ENCODE measurements at regions not wholly inside any gene's neighbourhood (a gene's known extent, or its start where the extent isn't known, plus 50 kb on each side); places are given as distances from the start of the nearest gene placed in this dataset.

DNA sequence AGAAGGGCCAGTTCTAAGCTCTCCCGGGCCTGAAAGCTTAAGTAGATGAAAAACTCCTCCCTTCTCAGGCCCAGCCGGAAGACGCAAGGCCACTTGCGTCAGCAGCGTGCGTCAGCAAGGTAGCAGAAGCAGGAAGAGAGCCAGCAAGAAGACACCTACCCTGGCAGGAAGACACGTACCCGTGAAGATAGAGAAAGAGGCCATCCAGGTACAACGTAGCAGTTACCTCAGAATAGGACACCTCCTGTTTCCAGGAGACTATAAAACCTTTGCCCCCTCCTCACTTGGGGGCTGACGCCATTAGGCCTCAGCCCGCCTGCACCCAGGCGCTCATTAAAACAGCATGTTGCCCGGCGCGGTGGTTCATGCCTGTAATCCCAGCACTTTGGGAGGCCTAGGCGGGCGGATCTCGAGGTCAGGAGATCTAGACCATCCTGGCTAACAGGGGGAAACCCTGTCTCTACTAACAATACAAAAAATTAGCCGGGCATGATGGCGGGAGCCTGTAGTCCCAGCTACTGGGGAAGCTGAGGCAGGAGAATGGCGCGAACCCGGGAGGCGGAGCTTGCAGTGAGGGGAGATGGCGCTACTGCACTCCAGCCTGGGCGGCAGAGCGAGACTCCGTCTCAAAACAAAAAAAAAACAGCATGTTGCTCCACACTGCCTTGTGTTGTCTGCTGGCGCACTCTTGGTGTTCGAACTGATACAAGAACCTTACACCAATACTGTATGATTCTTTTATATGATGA lies 242.7 kb upstream of the NWD2 start:
- TF ChIP-seq, protein P1, sequence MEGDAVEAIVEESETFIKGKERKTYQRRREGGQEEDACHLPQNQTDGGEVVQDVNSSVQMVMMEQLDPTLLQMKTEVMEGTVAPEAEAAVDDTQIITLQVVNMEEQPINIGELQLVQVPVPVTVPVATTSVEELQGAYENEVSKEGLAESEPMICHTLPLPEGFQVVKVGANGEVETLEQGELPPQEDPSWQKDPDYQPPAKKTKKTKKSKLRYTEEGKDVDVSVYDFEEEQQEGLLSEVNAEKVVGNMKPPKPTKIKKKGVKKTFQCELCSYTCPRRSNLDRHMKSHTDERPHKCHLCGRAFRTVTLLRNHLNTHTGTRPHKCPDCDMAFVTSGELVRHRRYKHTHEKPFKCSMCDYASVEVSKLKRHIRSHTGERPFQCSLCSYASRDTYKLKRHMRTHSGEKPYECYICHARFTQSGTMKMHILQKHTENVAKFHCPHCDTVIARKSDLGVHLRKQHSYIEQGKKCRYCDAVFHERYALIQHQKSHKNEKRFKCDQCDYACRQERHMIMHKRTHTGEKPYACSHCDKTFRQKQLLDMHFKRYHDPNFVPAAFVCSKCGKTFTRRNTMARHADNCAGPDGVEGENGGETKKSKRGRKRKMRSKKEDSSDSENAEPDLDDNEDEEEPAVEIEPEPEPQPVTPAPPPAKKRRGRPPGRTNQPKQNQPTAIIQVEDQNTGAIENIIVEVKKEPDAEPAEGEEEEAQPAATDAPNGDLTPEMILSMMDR (IDR thresholded peaks at IDR 0.05; ENCODE audit: extremely low read depth, missing control alignments) = no peak
- DNase-seq (ENCODE audit: low spot score) = no peak

DNA sequence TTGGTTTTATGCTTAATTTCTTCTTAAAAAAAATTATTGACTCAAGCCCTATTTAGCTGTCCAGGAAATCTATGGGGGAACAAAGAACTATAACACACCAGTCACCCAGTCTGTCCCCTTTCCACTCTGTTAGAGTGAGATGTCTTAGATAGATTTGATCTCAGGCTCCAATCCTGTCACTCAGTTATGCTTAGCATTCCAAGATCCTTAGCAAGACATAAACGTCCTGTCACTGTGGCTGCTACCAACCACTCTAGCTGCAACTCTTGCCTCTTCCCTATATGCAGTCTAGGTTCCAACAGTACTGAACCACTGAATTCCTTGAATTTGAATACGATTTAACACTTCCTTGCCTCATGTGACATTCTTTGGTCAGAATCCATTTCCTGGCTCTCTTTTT lies 241.9 kb upstream of the NWD2 start:
- TF ChIP-seq, protein P1 (IDR thresholded peaks at IDR 0.05; ENCODE audit: extremely low read depth, missing control alignments) = no peak
- no peak for DNase-seq (ENCODE audit: low spot score)

DNA sequence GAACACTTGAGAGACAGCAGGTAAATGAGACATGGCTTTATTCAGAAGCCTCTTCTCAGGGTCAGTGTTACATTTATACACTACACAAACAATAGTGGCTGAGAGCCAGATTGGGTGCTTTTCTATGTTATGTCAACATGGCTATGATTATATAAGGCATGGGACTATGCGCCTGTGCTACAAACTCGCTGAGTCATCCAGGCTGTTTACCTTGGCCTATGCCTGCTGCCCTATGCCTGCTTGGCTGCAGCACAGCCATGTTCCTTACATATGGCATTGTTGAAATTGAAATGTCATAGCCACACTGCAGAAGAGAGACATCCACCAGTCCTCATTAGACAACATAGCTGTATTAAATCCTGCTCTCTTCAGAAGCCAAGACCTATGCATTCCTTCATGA lies 236.3 kb upstream of the NWD2 start:
- DNase-seq (ENCODE audit: low spot score) = no peak
- TF ChIP-seq, protein P1 (IDR thresholded peaks at IDR 0.05; ENCODE audit: extremely low read depth, missing control alignments) = no peak

DNA sequence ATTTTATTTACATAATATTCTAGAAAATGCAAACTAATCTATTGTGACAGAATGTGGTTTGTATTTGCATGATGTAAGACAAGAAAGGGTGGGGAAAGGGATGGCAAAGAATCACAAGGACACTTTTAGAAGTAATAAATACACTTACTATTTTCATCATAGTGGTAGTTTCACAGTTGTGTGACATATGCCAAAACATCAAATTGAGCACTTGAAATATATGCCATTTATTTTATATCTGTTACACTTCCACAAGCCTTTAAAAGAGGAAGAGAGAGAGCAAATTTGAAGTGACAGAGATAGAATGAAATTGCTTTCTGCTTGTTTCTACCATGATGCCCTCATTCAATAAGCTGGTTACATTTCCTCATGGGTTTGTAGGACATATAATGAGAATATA lies 230.0 kb upstream of the NWD2 start:
- TF ChIP-seq, protein P1 (IDR thresholded peaks at IDR 0.05; ENCODE audit: extremely low read depth, missing control alignments) = no peak
- no peak for DNase-seq (ENCODE audit: low spot score)

DNA sequence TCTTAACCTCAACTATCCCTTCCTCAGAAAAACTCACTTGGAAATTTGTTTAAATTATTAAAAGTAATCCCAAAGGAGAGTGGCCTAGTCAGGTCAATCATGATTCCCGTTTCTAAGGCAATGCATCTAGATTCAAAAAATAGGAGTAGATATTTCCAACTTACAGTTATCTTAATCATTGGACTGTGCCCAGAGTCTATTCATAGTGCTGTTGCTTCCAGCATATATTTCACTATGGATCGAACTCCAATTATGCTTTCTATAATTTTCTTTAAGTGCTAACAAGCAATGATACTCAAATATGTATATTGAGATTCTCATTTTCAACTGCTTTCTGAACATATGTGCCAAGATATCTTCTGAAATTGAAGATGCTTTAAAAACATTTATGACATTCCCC lies 229.2 kb upstream of the NWD2 start:
- no peak for DNase-seq (ENCODE audit: low spot score)
- TF ChIP-seq, protein P1 (IDR thresholded peaks at IDR 0.05; ENCODE audit: extremely low read depth, missing control alignments) = no peak

DNA sequence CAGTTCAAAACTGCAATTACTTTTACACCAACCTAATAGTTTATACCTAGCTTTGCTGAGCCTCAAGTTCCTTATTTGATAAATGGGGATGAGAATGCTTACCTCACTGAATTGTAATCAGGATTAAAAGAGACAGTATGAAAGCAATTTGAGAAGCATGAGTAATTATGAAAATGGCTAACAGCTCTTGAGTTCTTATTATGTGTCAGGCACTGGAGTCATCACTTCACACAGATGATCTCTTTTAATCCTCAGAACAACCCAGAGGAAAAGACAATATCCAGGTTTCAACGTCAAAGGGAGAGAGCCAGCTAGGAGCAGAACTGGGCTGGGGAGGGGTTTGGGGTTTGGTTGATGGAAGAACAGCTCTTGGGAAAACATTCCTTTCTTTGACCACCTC lies 221.0 kb upstream of the NWD2 start:
- TF ChIP-seq, protein P1 (IDR thresholded peaks at IDR 0.05; ENCODE audit: extremely low read depth, missing control alignments) = no peak
- no peak for DNase-seq (ENCODE audit: low spot score)

DNA sequence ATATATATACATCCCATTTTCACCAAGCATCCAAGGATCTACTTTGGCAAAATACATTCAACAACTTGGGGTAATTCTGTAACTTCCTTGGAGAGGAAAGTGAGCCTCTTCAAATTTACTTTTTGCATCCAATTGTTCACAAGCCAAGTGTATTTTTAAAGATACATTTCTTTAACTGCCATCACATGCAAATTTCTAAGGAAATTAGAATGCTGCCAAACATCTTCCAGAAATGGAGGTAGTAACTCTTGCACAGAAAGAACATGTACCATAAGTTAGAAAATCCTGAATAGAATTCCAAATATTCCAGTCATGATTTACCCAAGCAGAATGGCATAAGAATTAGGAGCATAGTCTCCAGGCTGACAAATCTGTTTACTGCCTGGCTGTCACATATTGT lies 220.5 kb upstream of the NWD2 start:
- no peak for DNase-seq (ENCODE audit: low spot score)
- TF ChIP-seq, protein P1 (IDR thresholded peaks at IDR 0.05; ENCODE audit: extremely low read depth, missing control alignments) = no peak
